Urinary bladder (tissue), 3 donors: ENCODE measurements at regions not wholly inside any gene's neighbourhood (a gene's known extent, or its start where the extent isn't known, plus 50 kb on each side); places are given as distances from the start of the nearest gene placed in this dataset.
A peak's percentile ranks its signal among the peaks of the same experiment; 100 is the strongest.

ENCODE experiments used
- DNase-seq: peaks from one replicate; pipeline ENCODE4 v3.0.0-alpha.2; 2015; ENCODE audit errors: extremely low spot score
- H3K27ac ChIP-seq: one replicate; pipeline ENCODE4 v1.5.1; 2013; ENCODE audit warnings: low read depth, mild to moderate bottlenecking, moderate library complexity
- H3K36me3 ChIP-seq: one replicate; pipeline ENCODE4 v1.6.1; 2013; ENCODE audit warnings: mild to moderate bottlenecking, moderate library complexity; ENCODE audit not compliant: insufficient read depth
- H3K4me1 ChIP-seq: one replicate; pipeline ENCODE4 v1.6.1; 2013; ENCODE audit warnings: mild to moderate bottlenecking, moderate library complexity; ENCODE audit not compliant: insufficient read depth
- H3K4me3 ChIP-seq: one replicate; pipeline ENCODE4 v1.5.1; 2013; ENCODE audit warnings: low read depth, low read length
- WGBS: extraction: QIAGEN DNeasy Blood & Tissue Kit; methylation state at CpG from one replicate; pipeline ENCODE4 v1.1.7; 2013; 5-methylcytosine and 5-hydroxymethylcytosine counted together
- donor health status: healthy with polysubstance abuse.
- donor health status: healthy.

GRCh38 chr9:117541181-117541580 is 126.3 kb upstream of the ASTN2 start:
- Histone ChIP-seq H3K27ac (no peak overlapping the region), H3K4me3 (no peak overlapping the region), H3K36me3 (no peaks in the 10 kb centered on the region), H3K4me1 (no peaks in the 10 kb centered on the region)
- no peak for DNase-seq
- WGBS = 86% methylated on average over 8 of the region's 8 CpGs

- Histone ChIP-seq H3K4me3 (no peak overlapping the region), H3K27ac (no peak overlapping the region), H3K36me3 (no peaks in the 10 kb centered on the region), H3K4me1 (no peaks in the 10 kb centered on the region)
- DNase-seq = no peak
Measured at GRCh38 chr9:117535973-117536372, 121.1 kb upstream of the ASTN2 start.

GRCh38 chr9:117535434-117535833 is 120.6 kb upstream of the ASTN2 start:
- no peak for DNase-seq
- H3K27ac ChIP-seq = no peak overlapping the region
- H3K36me3 ChIP-seq = no peaks in the 10 kb centered on the region
- H3K4me1 ChIP-seq = no peaks in the 10 kb centered on the region
- WGBS = 12% methylated on average over 3 of the region's 3 CpGs
- H3K4me3 ChIP-seq = no peak overlapping the region

GRCh38 chr9:117528225-117528624 is 113.4 kb upstream of the ASTN2 start:
- no peaks in the 10 kb centered on the region for H3K36me3 ChIP-seq
- WGBS = 86% methylated on average over 1 of the region's 1 CpG

GRCh38 chr9:117526674-117527073 is 111.8 kb upstream of the ASTN2 start:
- Histone ChIP-seq H3K4me1 (no peaks in the 10 kb centered on the region), H3K27ac (no peak overlapping the region), H3K36me3 (no peaks in the 10 kb centered on the region), H3K4me3 (no peak overlapping the region)
- 56% methylated on average over 2 of the region's 2 CpGs for WGBS
- no peak for DNase-seq

More at GRCh38 chr9:117528225-117528624, 113.4 kb upstream of the ASTN2 start:
- Histone ChIP-seq H3K4me3 (no peak overlapping the region), H3K4me1 (no peaks in the 10 kb centered on the region), H3K27ac (no peak overlapping the region)
- DNase-seq = no peak

GRCh38 chr9:117523531-117524153 is 108.8 kb upstream of the ASTN2 start:
- WGBS = 62% methylated on average over 2 of the region's 2 CpGs
- DNase-seq = no peak
- H3K36me3 ChIP-seq = no peaks in the 10 kb centered on the region
- no peak overlapping the region for H3K27ac ChIP-seq
- H3K4me1 ChIP-seq = no peaks in the 10 kb centered on the region
- H3K4me3 ChIP-seq = no peak overlapping the region

- no peaks in the 10 kb centered on the region for H3K36me3 ChIP-seq
- no peak overlapping the region for H3K27ac ChIP-seq
- WGBS = 86% methylated on average over 4 of the region's 4 CpGs
- DNase-seq = no peak
- H3K4me3 ChIP-seq = no peak overlapping the region
- no peaks in the 10 kb centered on the region for H3K4me1 ChIP-seq
Measured at GRCh38 chr9:117521293-117521692, 106.4 kb upstream of the ASTN2 start.

GRCh38 chr9:117516676-117517632 is 102.1 kb upstream of the ASTN2 start:
- 60% methylated on average over 4 of the region's 4 CpGs for WGBS
- Histone ChIP-seq H3K4me1 (no peaks in the 10 kb centered on the region), H3K27ac (no peak overlapping the region), H3K4me3 (no peak overlapping the region), H3K36me3 (no peaks in the 10 kb centered on the region)
- no peak for DNase-seq

GRCh38 chr9:117511852-117512481 is 97.1 kb upstream of the ASTN2 start:
- Histone ChIP-seq H3K27ac (no peak overlapping the region), H3K4me3 (no peak overlapping the region), H3K36me3 (no peaks in the 10 kb centered on the region), H3K4me1 (no peaks in the 10 kb centered on the region)
- 47% methylated on average over 4 of the region's 4 CpGs for WGBS
- peak; percentile 20 for DNase-seq

GRCh38 chr9:117496307-117496706 is 81.5 kb upstream of the ASTN2 start:
- no peak overlapping the region for H3K27ac ChIP-seq
- no peak overlapping the region for H3K4me3 ChIP-seq
- WGBS = 76% methylated on average over 2 of the region's 2 CpGs
- DNase-seq = no peak
- H3K36me3 ChIP-seq = no peaks in the 10 kb centered on the region
- no peaks in the 10 kb centered on the region for H3K4me1 ChIP-seq

GRCh38 chr9:117494401-117495090 is 79.7 kb upstream of the ASTN2 start:
- DNase-seq = no peak
- H3K36me3 ChIP-seq = no peaks in the 10 kb centered on the region
- no peak overlapping the region for H3K4me3 ChIP-seq
- WGBS = 33% methylated on average over 3 of the region's 3 CpGs
- no peak overlapping the region for H3K27ac ChIP-seq
- H3K4me1 ChIP-seq = no peaks in the 10 kb centered on the region

- H3K36me3 ChIP-seq = no peaks in the 10 kb centered on the region
- DNase-seq = no peak
- 74% methylated on average over 3 of the region's 3 CpGs for WGBS
- H3K4me3 ChIP-seq = no peak overlapping the region
- H3K4me1 ChIP-seq = no peaks in the 10 kb centered on the region
- no peak overlapping the region for H3K27ac ChIP-seq
Measured at GRCh38 chr9:117492476-117492875, 77.6 kb upstream of the ASTN2 start.

GRCh38 chr9:117491491-117491890 is 76.6 kb upstream of the ASTN2 start:
- no peak overlapping the region for H3K27ac ChIP-seq
- H3K36me3 ChIP-seq = no peaks in the 10 kb centered on the region
- WGBS = 46% methylated on average over 4 of the region's 4 CpGs
- no peak for DNase-seq
- H3K4me3 ChIP-seq = no peak overlapping the region
- H3K4me1 ChIP-seq = no peaks in the 10 kb centered on the region
